GM21515 (cell line): ENCODE measurements at regions not wholly inside any gene's neighbourhood (a gene's known extent, or its start where the extent isn't known, plus 50 kb on each side); places are given as distances from the start of the nearest gene placed in this dataset.

Experiments used
- ATAC-seq: cut with Tn5 transposase; IDR thresholded peaks from one replicate; pipeline ENCODE4 v1.9.1; 2021; ENCODE audit not compliant: unreplicated experiment

GRCh38 chr1:81700728-81701470, 99.8 kb upstream of the ADGRL2 start:
- no peak for ATAC-seq

GRCh38 chr1:81699234-81699633, 101.5 kb upstream of the ADGRL2 start:
- no peak for ATAC-seq

GRCh38 chr1:81695741-81696140, 105.0 kb upstream of the ADGRL2 start:
- no peak for ATAC-seq

GRCh38 chr1:81693316-81693715, 107.4 kb upstream of the ADGRL2 start:
- ATAC-seq, result no peak

- no peak for ATAC-seq
Observed at GRCh38 chr1:81690676-81691453, 109.9 kb upstream of the ADGRL2 start.

- no peak for ATAC-seq
Observed at GRCh38 chr1:81689531-81689941, 111.2 kb upstream of the ADGRL2 start.

GRCh38 chr1:81682490-81682889, 118.2 kb upstream of the ADGRL2 start:
- ATAC-seq, result no peak

- ATAC-seq, result peak; percentile 68
Observed at GRCh38 chr1:81681601-81682266, 119.0 kb upstream of the ADGRL2 start.

DNA sequence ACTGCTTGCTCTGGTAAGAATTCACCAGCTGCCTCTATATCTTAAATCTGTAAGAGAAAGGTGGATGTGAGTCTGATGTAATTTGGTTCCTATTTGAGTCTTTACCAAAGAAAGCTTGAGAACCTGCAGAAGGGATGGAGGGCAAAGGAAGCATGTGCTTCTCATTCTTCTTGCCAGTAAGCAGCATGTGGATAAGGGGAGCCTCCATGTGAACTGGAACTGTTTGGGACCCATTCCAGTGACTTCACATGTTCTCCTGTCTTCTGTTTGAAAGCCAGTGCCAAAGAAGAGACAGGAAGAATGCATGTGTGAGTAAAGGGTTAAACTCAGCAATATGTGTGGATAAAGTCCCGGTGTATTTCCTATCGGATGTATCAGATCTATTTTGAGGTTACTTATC, 119.6 kb upstream of the ADGRL2 start:
- ATAC-seq, result no peak

GRCh38 chr1:81679942-81680341, 120.8 kb upstream of the ADGRL2 start:
- no peak for ATAC-seq

DNA sequence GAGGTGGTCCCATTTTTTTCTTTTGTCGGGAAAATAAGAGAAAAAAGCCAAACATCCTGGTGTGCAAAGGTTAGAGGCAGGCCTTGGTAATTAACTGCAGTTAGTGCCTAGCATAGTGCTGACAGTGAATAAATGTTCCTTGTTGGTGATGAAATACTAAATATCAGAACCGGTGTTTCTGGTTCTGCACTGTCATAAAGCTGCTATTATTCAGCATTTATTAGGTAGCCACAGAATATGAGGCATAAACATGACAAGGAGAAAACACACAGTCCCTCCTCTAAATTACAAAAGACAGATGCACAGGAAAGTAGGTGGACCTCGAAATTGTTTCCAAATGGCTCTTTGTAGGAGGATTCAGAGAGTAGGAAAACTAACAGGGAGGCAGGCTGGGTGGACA, 122.0 kb upstream of the ADGRL2 start:
- ATAC-seq, result no peak

GRCh38 chr1:81672766-81673165, 128.0 kb upstream of the ADGRL2 start:
- no peak for ATAC-seq

DNA sequence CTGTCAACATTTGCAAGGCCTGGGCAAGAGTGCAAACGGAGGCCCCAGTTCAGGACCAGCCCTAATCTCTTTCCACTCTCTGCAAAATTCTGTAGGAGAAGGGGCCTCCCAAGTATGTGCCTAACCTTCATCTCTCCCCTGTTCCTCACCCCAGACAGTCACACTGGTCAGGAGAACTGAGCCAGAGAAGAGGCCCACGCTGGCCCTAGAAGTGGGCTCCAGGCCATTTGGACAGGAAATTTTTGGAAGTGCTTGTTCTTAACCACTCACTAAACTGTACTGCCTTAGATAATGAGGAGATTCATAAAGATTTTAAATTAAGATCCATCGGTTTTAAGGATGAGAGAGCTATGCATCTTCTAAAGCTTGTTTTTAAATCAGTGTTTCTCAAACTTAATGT, 129.7 kb upstream of the ADGRL2 start:
- no peak for ATAC-seq

DNA sequence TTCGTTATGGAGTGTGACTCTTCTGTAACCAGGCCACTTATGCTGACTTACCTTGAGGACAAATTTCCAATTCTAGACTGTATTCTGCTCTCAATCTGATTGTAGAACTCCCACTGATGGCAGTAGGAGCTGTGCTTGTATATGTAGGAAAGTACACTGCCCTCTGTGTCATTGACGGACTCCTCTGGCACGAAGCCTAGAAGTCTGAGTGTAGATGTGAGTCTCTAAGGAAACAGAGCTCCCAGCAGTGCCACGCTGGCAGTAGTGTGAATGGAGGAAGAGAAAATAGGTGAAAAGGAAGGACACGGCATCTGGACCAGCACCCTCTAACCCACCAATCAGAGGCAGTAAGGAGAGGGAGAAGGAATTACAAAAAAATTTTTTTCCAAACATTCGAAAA, 130.4 kb upstream of the ADGRL2 start:
- no peak for ATAC-seq

GRCh38 chr1:81666586-81666985, 134.1 kb upstream of the ADGRL2 start:
- ATAC-seq, result no peak

GRCh38 chr1:81664341-81664740, 136.4 kb upstream of the ADGRL2 start:
- no peak for ATAC-seq

GRCh38 chr1:81662913-81663526, 137.7 kb upstream of the ADGRL2 start:
- ATAC-seq, result no peak

DNA sequence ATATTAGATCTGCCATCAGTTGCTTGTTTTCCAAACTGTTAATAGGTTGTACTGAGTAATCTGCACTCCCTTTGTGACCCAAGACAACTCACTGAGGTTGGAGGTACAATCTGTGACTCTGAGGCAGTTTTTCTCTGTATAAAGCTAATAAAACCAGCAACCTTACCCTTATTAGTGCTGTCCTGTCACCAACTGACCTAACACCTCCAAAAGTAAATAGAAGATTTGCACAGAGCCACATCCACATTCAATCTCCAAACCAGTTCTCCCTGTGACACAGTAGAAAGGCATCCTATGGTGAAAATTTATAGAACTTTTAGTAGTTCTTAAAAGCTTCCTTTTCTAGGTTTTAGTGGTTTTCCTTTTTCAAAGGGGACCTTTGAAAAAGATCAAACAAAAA, 140.4 kb upstream of the ADGRL2 start:
- ATAC-seq, result no peak

GRCh38 chr1:81654657-81655056, 146.1 kb upstream of the ADGRL2 start:
- ATAC-seq, result no peak

GRCh38 chr1:81654147-81654546, 146.6 kb upstream of the ADGRL2 start:
- ATAC-seq, result no peak

GRCh38 chr1:81650776-81651175, 150.0 kb upstream of the ADGRL2 start:
- ATAC-seq, result no peak

DNA sequence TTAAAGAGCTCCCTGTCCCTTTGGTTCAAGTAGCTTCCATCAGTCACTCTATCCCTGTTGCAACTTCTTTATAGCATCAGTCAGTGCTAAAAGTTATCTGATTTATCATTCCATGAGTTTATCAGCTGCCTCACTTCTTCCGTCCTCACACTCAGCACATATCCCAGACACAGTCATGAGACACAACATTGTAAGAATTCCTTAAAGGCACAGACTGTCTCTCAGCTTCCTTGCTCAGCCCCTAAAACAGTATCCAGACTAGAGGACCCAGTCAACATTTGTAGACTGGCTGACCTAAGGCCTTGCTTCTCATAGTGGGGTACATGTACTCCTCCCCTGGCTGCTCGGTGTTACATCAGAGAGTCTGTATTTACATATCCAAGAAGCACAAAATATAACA, 164.9 kb upstream of the ADGRL2 start:
- no peak for ATAC-seq
